Caki2 (cell line): ENCODE measurements at regions not wholly inside any gene's neighbourhood (a gene's known extent, or its start where the extent isn't known, plus 50 kb on each side); places are given as distances from the start of the nearest gene placed in this dataset.

Experiments
- DNase-seq: peaks from one replicate; pipeline ENCODE4 v3.0.0-alpha.2; 2015; ENCODE audit warnings: low read depth
- in situ Hi-C: cut with HindIII; loops from 2 replicates; pipeline ENCODE4 v1.10.0; 2016; ENCODE audit warnings: low sequenced_read_pairs, low pct_unique_long_range_greater_than_20kb, mixed read lengths

DNA sequence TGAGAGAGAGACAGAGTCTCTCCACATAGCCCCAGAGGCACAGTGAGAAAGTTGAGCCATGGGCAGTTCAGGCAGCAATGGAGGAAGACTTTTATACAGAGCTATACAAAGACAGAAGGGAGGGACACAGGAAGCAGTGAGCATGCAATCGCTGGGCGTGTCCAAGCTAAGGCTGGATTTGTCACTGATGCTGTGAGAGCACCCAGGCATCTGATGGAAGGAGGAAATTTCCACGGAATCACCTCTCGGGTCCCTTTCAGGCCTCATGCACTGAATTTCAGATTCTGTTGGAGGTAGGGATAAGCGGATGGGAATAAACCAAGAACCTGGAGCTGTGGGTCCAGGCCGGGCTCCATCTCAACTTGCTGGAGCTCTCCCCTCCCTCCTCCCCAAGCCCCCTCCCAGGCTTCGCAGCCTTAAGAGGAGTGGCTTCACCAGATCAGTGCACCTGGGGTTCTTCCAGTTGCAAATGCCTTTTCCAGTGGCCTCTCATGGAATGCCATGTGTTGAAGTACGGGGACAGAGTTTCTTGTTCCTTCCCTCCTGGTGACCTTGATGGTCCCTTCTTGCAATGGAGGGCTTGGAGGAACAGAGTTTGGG, 114.8 kb upstream of the ALDH1B1 start:
- DNase-seq, result peak; percentile 4

GRCh38 chr9:38276771-38277439, 115.6 kb upstream of the ALDH1B1 start:
- in situ Hi-C loops, result no loop called here
- no peak for DNase-seq

More for the DNA sequence above, 114.8 kb upstream of the ALDH1B1 start:
- in situ Hi-C loops, result no loop called here

DNA sequence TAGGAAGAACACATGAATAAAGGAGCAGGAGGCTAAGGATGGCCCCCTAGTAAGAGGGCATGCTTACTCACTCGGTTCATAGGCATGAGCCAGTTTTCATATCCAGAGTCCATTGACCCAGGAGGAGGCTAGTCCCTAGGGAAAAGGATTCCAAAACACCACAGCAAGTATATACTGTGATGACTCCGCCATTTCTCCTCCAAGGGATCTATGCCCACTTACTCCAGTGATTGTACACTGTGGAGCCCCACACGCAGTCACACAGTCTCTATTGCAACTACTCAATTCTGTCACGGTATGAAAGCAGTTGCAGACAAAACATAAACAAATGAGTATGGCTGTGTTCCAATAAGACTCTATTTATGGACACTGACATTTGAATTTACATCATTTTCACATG, 117.7 kb upstream of the ALDH1B1 start:
- DNase-seq, result no peak
- in situ Hi-C loops, result no loop called here

DNA sequence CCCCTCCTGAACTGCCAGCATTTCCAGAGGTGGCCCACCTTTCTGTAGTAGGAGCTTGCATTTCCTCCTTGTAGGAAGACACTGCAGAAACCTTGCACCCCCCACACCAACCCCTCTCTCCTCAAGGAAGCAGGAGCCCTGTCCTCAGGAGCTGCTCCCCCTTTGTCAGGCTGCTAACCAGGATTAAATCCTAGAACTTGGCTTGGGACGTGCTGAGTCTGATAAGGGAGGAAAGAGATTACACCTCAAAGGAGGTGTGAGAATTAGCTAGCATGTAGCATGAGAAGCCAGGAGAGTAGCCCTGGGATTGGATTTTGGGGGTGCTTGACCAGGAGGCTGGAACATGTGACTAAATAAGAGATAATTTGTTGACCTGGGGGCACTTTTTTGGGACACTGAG, 119.8 kb upstream of the ALDH1B1 start:
- in situ Hi-C loops, result no loop called here

GRCh38 chr9:38271666-38272241, 120.7 kb upstream of the ALDH1B1 start:
- DNase-seq, result no peak
- in situ Hi-C loops, result no loop called here

More for the DNA sequence above, 119.8 kb upstream of the ALDH1B1 start:
- DNase-seq, result no peak

DNA sequence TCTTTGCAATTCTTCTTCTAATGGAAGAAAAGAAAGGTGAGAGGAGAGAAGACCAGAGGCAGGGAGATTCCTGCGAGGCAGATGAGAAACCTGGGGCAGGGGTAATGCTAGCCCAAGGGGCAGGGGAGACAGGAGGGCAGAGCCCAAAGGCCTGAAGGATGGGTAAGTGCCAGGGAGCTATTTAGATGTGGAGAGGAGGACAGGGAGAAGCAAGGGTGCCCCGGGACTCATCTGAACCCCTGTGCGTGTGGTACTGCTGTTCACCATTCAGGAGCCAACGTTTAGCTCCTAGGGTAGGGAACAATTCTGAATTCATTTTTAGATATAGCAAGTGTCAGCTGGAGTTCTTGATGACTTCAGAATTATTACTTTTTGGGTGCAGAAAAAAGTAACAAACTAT, 122.7 kb upstream of the ALDH1B1 start:
- in situ Hi-C loops, result no loop called here
- no peak for DNase-seq

- in situ Hi-C loops, result no loop called here
- DNase-seq, result peak; percentile 16
These were observed 129.0 kb upstream of the ALDH1B1 start for GRCh38 chr9:38263532-38263931.

- DNase-seq, result no peak
- in situ Hi-C loops, result no loop called here
These were observed 132.8 kb upstream of the ALDH1B1 start for GRCh38 chr9:38259519-38260218.

- no peak for DNase-seq
- in situ Hi-C loops, result no loop called here
These were observed 133.4 kb upstream of the ALDH1B1 start for GRCh38 chr9:38259056-38259455.

DNA sequence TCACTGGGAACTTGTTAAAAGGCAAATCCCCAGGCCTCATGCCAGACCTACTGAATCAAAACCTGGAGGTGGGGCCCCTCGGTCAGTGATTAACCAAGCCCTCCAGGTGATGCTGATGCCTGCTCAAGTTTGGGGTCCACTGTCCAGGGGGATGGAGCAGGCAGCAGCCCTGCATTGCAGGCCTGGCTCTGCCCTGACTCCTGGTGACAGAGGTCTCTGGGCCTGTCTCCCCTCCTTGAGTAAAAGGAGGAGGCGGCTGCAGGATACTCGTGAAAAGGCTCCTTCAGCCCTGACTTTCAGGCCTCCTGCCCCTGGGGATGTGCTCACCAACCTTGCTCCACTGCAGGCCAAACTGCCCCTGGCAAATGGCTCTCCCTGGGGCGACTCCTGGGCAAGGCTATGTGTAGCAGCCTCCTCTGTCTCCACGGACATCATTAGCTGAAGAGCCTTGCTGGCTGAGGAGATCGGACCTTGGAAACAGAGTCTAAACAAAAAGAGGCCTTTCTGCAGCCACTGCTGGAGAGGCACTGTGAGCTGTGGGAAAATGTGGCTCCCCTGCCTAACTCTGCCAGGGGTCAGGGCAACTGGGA, 134.8 kb upstream of the ALDH1B1 start:
- no peak for DNase-seq
- in situ Hi-C loops, result no loop called here

- in situ Hi-C loops, result no loop called here
- DNase-seq, result no peak
These were observed 136.0 kb upstream of the ALDH1B1 start for GRCh38 chr9:38256461-38256860.

- DNase-seq, result no peak
- in situ Hi-C loops, result no loop called here
These were observed 136.9 kb upstream of the ALDH1B1 start for GRCh38 chr9:38255599-38255998.

GRCh38 chr9:38254756-38255155, 137.7 kb upstream of the ALDH1B1 start:
- in situ Hi-C loops, result no loop called here
- no peak for DNase-seq

DNA sequence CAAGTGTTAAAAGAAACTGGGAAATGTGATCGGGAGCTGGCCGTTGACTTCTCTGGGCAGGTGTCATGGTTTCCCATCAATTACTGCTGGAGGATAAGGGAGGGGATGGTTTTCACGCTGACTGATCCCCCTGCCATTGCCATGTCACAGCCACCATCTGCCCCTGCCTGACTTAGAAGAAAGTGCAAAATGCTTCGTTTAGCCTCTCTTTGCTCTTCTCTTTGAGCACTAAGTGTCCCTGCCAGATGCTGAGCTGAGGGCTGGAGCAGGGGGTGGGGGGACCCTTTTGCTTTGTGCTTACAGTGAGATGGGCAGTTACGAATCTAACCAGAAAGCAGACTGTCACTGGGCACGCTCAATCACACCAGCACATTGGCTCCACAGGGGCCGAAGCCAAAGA, 138.4 kb upstream of the ALDH1B1 start:
- DNase-seq, result no peak
- in situ Hi-C loops, result no loop called here

- DNase-seq, result no peak
- in situ Hi-C loops, result no loop called here
These were observed 139.3 kb upstream of the ALDH1B1 start for GRCh38 chr9:38253200-38253599.

DNA sequence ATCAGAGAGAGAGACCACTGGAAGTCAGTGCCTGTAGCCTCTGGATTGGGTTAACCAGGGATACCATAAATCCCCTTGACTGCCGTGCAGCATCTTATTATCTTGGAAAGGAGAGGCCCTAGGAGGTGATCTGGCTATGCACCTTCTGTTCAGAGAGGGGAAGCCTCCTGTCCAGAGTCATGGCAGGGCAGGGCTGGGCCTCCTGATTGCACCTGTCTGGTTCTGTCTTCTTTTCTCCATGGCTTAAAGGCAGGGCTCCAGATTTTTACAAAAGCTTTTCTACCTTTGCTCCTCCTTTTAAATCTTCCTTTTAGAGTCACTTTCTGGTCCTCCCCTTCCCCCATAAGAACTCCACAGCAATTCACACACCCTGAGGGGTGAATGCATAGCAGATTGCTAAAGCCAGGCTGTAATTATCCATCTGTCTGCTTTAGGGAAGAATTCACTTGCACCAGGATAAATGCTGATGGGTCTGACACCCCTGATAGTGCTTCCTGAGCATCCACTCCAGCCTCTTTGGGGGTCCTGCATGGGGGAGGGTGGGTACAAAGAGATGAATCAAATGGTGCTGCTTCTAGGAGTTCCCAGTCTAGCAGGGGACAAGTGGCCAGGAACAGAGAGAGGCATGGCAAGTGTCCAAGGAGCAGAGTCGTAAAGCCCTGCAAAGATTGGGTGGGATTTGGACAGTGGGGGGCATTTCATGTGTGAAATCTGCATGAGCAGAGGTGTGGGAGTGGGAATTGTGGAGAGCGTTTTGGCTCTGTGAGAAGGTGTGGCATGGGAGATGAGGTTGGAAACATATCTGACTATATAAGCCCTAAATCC, 141.3 kb upstream of the ALDH1B1 start:
- DNase-seq, result no peak
- in situ Hi-C loops, result no loop called here

DNA sequence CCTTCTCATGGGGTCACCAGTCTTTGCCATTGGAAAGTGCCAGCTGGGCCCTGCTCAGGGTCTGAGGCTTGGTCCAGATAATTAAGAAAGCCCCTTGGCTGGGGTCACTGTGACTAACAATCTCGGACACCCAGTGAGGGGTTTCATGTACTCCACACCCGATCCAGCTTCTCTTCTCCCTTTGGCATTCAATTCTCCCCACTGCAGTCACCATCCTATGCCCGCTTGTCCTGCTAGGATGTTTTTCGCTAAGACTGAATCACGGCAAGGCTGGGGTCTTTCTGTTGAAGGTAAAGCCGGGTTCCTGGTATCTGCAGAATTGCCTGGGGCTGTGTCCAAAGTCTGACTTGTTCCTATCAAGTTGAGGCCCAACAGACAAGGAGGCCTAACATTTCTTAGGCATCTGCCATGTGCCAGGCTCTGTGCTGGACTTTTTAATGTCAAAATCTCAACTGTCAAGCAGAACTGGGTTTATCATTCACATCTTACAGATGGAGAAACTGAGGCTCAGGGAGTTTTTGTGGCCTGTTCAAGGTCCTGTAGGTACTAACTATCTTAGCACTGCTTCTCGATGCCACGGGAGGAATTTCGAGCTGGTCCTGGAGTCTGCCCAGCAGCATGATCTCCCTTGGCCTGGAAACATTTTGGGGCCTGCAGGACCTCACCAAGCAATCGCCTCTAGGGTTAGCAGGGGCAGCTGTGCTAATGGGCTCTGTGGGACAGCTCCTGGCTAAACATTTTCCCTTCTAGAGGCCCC, 142.0 kb upstream of the ALDH1B1 start:
- no peak for DNase-seq
- in situ Hi-C loops, result no loop called here
